Right atrium auricular region (tissue), 2 donors: ENCODE measurements at regions not wholly inside any gene's neighbourhood (a gene's known extent, or its start where the extent isn't known, plus 50 kb on each side); places are given as distances from the start of the nearest gene placed in this dataset.

Source experiments
- DNase-seq: peaks from one replicate; pipeline ENCODE4 v3.0.0-alpha.2; 2019; ENCODE audit warnings: low spot score
- H3K27ac ChIP-seq, 2 donors: fragments of 200-600 bp; sonication (generic); 1 replicate in 1 of 2; 2 replicates in 1 of 2; pipeline ENCODE4 v1.5.1; 2016 to 2019
- H3K27me3 ChIP-seq, 2 donors: fragments of 200-600 bp; sonication (generic); one replicate each; pipeline versions ENCODE4 v1.5.1 to v1.6.0; 2017 to 2019
- H3K36me3 ChIP-seq: fragments of 200-600 bp; sonication (generic); one replicate; pipeline ENCODE4 v1.5.1; 2016
- H3K4me1 ChIP-seq, 2 donors: fragments of 200-600 bp; sonication (generic); one replicate each; pipeline versions ENCODE4 v1.5.1 to v1.6.0; 2017 to 2019
- H3K4me3 ChIP-seq, 2 donors: fragments of 200-600 bp; sonication (generic); 1 replicate in 1 of 2; 2 replicates in 1 of 2; pipeline ENCODE4 v1.5.1; 2017 to 2019; ENCODE audit warnings: mild to moderate bottlenecking in 1 of 2, moderate library complexity in 1 of 2
- H3K9me3 ChIP-seq, 2 donors: fragments of 200-600 bp; sonication (generic); one replicate each; pipeline ENCODE4 v1.5.1; 2019
- TF ChIP-seq, protein P1 (sequence below), 2 donors: fragments of 200-600 bp; sonication (generic); IDR thresholded peaks; one replicate each; pipeline ENCODE4 v1.5.1; 2019; ENCODE audit warnings: antibody characterized with exemption in 2 of 2

DNA sequence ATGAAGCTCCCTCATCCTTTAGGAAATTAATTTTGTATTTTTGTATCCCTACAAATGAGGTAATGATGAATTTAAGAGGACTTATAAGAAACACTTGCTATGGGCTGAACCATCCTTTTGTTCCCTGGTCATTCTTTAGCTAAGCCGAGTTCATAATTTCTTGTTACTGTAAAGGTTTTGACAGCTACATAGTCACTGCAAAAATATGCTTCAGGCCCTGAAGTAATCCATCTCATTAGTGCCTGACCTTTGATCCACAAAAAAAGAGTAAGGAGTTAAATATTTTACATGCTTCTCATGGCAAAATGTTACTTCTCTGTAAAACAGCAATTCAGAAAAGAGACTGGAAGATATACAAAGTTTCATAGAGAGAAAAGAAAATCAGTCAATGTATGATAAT lies 290.6 kb upstream of the SLIT2 start:
- DNase-seq: no peak
- Histone ChIP-seq H3K27me3 (no peaks in the 10 kb centered on the region), H3K27ac (no peak overlapping the region), H3K4me1 (no peaks in the 10 kb centered on the region), H3K9me3 (no peaks in the 10 kb centered on the region), H3K4me3 (no peak overlapping the region), H3K36me3 (no peaks in the 10 kb centered on the region)
- TF ChIP-seq, protein P1, sequence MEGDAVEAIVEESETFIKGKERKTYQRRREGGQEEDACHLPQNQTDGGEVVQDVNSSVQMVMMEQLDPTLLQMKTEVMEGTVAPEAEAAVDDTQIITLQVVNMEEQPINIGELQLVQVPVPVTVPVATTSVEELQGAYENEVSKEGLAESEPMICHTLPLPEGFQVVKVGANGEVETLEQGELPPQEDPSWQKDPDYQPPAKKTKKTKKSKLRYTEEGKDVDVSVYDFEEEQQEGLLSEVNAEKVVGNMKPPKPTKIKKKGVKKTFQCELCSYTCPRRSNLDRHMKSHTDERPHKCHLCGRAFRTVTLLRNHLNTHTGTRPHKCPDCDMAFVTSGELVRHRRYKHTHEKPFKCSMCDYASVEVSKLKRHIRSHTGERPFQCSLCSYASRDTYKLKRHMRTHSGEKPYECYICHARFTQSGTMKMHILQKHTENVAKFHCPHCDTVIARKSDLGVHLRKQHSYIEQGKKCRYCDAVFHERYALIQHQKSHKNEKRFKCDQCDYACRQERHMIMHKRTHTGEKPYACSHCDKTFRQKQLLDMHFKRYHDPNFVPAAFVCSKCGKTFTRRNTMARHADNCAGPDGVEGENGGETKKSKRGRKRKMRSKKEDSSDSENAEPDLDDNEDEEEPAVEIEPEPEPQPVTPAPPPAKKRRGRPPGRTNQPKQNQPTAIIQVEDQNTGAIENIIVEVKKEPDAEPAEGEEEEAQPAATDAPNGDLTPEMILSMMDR (IDR thresholded peaks at IDR 0.05): no peak

DNA sequence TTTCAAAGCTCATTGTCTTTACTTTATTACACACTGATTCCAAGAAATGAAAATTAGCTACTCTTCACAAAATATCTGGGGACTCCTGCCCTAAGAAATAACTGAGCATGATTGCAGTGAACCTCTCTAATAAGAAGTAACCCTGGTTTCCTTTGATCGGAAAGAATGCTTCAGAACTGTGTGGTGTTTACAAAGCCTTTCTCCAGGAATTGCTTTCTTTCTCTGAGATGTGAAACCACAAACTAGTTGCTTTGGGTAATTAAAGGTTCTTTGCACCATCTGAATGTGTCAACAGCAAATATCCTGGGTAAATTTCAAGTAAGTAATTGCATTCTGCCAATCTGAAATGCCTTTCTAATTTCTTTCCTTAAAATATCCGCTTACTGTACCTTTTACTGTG lies 292.9 kb upstream of the SLIT2 start:
- no peaks in the 10 kb centered on the region for H3K4me1 ChIP-seq
- no peak overlapping the region for H3K27ac ChIP-seq
- DNase-seq: no peak
- no peaks in the 10 kb centered on the region for H3K9me3 ChIP-seq
- H3K36me3 ChIP-seq: no peaks in the 10 kb centered on the region
- TF ChIP-seq, protein P1 (IDR thresholded peaks at IDR 0.05): no peak
- no peaks in the 10 kb centered on the region for H3K27me3 ChIP-seq
- H3K4me3 ChIP-seq: no peak overlapping the region

DNA sequence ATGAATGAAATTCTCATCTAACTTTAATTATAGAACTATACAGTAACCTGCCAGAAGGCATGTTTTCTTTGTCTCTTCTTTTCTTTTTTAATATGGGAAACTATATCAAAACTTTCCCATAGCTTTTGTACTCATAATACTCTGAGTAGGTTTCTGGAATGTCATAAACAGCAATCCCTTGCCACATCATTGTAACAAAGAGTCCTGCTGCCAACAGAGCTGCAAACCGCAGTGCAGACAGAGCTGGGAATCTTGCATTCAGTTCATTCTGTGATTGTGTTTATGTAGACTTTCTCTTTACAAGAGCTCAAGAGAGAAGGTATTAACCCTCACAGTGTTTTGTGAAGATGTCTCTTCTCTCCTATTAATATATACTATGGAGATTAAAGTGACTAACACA lies 304.4 kb upstream of the SLIT2 start:
- TF ChIP-seq, protein P1 (IDR thresholded peaks at IDR 0.05): no peak
- no peak overlapping the region for H3K27ac ChIP-seq
- no peak for DNase-seq
- H3K27me3 ChIP-seq: no peaks in the 10 kb centered on the region
- peaks cover 0 to 6% of the 10 kb centered on the region in 2 donors for H3K9me3 ChIP-seq
- no peak overlapping the region for H3K4me3 ChIP-seq
- H3K4me1 ChIP-seq: peaks cover 0 to 8% of the 10 kb centered on the region in 2 donors
- no peaks in the 10 kb centered on the region for H3K36me3 ChIP-seq

DNA sequence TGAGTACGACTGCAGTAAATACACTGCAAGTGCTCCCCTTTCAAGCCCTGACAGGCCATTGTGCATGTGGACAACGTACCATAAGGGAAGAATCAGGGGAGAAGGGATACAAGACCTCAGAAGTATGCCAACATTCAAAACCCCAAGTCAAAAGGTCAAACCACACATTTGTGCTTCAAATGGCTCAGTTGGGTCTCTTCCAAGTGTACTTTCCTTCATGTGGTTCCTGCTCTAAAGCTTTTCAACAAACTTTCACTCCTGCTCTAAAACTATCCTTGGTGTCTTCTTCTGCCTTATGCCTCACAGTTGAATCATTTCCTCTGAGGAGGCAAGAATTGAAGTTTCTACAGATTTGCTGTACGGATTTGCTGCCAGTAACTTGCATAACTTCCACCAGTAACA lies 305.7 kb upstream of the SLIT2 start:
- TF ChIP-seq, protein P1 (IDR thresholded peaks at IDR 0.05): no peak
- Histone ChIP-seq H3K36me3 (no peaks in the 10 kb centered on the region), H3K4me1 (peaks cover 0 to 8% of the 10 kb centered on the region in 2 donors), H3K27ac (no peak overlapping the region), H3K4me3 (no peak overlapping the region), H3K9me3 (no peaks in the 10 kb centered on the region), H3K27me3 (no peaks in the 10 kb centered on the region)
- DNase-seq: no peak

DNA sequence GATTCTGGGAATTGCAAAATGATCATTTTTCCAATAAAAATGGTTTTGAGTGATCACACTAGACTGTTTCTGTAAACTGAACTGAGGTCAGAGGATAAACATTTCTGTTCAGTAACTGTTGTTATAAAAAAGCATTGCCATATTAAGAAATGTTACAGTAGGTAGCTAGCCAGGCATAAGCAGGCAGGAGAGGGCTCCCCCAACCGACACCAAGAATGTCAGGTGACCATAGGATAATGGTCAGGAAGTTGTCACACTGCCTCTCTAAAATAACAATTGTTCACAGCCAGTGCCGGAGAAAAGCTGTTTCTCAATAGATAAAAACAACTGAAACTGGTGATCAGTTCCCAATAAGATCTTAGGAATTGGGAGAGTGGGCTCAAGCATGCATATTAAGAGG lies 306.2 kb upstream of the SLIT2 start:
- TF ChIP-seq, protein P1 (IDR thresholded peaks at IDR 0.05): no peak
- no peak for DNase-seq
- H3K27ac ChIP-seq: no peak overlapping the region
- H3K36me3 ChIP-seq: no peaks in the 10 kb centered on the region
- no peaks in the 10 kb centered on the region for H3K27me3 ChIP-seq
- no peaks in the 10 kb centered on the region for H3K9me3 ChIP-seq
- H3K4me1 ChIP-seq: peaks cover 0 to 8% of the 10 kb centered on the region in 2 donors
- no peak overlapping the region for H3K4me3 ChIP-seq

DNA sequence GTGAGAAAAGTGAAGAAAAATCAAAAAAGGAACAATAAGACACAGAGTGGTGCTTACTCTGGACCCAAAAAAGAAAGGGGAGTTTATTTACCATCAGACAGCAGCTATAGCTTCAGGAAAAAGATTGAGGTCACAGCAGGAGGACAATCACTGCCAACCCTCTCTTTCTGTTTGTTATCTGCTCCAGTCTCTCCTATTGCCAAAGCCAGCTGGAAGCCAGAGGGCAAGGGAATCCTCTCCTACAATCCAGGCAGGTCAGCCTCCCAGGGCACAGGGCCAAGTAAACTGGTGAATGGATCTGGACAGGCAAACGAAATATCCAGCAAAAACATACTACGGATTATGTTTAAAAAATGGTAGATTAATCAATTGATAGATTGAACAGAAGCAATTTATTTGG lies 306.9 kb upstream of the SLIT2 start:
- no peak for DNase-seq

More for the DNA sequence above, 306.9 kb upstream of the SLIT2 start:
- Histone ChIP-seq H3K9me3 (no peaks in the 10 kb centered on the region), H3K27ac (no peak overlapping the region), H3K27me3 (no peaks in the 10 kb centered on the region), H3K4me3 (no peak overlapping the region), H3K36me3 (no peaks in the 10 kb centered on the region), H3K4me1 (peaks cover 0 to 8% of the 10 kb centered on the region in 2 donors)
- TF ChIP-seq, protein P1 (IDR thresholded peaks at IDR 0.05): no peak
